Cortex of kidney (tissue), 1 donor: ENCODE measurements at regions not wholly inside any gene's neighbourhood (a gene's known extent, or its start where the extent isn't known, plus 50 kb on each side); places are given as distances from the start of the nearest gene placed in this dataset.
"Not testable (repeated sequence)": the region's sequence is repeated elsewhere in the genome, so short reads cannot be mapped to it uniquely, and the experiment has no call there.

ENCODE experiments used
- DNase-seq: peaks from one replicate; lab custom pipeline; 2025; lab: John Stamatoyannopoulos, UW

DNA sequence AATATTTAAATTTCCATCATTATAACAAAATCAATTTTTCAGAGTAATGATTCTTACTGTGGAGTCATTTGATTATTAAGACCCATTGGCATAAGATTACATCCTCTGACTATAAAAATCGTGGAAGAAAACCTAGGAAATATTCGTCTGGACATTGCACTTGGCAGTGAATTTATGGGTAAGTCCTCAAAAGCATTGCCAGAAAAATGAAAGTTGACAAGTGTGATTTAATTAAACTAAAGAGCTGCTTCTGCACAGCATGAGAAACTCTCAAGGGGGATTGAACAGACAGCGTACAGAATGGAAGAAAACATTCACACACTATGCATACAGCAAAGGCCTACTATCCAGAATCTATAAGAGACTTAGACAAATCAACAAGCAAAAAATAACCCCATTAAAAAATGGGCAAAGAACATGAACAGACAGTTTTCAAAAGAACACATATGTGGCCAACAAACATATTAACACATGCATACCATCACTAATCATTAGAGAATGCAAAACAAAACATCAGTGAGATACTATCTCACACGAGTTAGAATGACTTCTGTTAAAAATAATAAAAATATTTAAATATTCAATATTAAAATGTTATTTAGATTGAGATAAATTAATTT lies 111.4 kb downstream of the CCDC74A start:
- DNase-seq = not testable (repeated sequence)

DNA sequence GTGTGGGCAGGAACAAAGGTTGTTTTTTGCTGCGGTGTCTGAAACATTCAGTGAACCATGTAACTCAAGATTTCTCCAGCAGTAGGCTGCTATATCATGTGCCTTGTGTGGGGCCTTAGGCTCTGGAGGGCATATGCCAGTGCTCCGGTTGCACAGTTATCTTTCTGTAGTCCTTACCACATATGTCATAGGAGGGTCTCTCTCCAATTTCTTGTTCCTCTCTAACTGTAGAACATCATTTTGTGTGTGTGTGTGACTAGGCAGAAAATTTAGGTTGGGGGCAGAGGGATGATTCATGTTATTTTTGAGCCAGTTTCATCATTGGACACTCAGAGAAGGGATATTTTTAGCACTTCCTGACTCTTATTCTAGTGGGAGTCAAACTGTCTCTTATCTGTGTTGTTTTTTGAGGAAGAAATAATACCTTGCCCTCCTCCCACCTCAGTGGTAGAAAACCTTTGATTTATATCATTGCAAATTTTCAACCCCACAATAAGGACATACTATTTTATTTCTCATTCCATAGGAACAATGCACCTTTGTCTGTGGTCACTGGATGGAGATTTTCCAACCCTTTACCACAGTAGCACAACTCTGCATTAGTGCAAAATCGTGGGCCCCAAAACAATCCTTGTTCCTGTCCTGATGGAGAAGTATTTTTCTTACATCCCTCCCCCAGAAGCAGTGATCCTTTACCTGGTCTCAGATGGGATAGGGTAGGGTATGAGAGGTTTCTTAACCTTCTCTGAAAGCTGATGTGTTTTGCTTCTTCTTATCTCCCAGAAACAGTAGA lies 113.9 kb downstream of the CCDC74A start:
- DNase-seq = no peak

DNA sequence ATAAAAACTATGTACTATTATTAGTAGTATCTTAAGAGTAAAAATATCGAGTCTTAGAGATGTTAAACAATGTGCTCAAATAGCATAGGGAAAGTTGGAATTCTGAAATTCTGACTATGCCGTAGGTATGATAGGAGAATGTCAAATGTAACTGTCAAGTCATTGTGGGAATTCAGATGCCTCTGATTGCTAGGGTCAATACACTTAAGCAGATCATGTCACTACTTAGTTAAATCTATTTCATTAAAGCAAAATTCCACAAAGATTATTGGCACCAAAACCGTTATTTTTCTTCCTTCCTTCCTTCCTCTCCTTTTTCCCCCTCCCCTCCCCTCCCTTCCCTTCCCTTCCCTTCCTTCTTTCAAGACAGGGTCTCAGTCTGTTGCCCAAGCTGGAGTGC lies 115.5 kb downstream of the CCDC74A start:
- DNase-seq = not testable (repeated sequence)

DNA sequence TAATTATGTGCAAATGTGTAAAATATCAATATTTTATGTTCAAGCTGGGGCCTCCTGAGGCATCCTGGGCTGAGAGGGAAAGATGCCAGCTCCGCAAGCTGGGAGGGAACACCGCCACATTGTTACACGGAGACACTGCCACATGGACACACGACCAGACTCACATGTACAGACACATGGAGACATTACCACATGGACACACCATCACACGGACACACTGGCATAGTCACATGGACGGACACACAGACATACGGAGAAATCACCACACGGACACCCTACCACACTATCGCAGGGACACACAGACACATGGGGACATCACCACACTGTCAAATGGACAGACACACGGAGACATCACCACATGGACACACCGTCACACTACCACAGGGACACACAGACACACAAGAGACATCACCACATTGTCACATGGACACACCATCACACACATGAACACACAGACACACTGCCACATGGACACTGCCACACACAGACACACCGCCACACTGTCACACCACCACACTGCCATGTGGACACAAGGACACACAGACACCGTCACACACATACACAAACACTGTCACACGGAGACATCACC lies 117.6 kb downstream of the CCDC74A start:
- no peak for DNase-seq

DNA sequence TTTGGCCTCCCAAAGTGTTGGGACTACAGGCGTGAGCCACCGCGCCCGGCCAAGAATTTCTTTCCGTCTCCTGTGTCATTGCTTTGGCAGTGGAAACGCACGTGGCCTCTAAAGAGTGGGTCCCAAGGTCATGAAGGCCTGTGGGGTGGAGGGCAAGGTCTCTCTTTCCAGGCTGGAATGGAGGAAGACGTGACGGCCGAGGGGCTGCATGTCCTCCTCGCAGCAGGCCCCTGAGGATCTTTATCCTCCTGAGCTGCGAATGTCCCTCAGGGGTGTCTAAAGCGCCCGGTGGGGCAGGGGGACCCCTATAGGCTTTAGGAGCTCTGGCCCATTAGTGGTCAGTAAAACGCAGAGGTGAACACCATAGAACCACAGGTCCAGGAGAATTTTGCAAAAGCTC lies 118.5 kb downstream of the CCDC74A start:
- not testable (repeated sequence) for DNase-seq

DNA sequence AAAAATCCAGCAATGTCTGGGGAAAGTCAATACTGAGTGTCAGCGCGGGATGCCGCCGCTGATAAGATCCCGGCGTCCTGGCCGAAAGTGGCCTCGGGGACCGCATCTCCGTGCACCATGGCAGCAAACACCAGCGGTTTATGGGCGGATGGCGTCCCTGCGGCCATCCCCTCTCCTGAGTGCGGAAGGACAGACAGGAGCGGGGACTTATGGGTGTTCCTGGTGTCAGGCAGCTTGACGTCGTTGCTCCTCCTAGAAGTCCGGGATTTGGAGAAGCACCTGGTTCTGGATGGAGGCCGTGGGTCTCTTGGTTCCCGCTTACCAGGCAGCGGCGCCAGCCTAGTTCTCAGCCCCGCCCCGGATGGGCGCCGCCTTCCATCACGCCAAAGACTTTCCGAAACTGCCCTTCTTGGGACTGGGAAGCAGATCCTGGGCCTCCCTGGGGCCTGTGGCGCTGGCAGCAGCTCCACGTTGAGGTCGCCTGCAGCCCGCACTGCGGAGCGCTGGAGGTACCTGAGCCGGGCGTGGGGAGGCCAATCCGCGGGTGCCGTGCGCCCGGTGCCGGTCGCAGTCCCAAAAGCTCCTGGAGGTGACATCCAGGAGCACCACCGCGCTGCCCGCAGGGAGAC lies 119.1 kb downstream of the CCDC74A start:
- no peak for DNase-seq

DNA sequence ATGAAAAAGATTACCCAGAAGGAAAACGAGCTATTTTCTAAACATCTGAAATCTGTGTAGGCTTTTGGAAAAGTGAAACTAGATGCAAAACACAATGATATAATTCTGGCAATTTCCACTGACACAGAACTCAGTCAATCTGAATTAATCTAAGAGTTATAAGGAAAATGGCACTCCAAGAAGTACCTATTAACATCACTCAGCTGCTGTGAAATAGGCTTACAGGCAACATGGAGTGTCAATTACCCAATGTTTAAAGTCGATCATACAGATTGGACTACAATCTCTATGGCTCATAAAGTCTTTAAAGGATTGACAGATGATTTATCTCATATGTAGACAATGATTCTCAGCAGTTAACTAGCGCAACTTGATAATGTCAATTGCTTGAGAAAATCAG lies 120.9 kb downstream of the CCDC74A start:
- DNase-seq = not testable (repeated sequence)

DNA sequence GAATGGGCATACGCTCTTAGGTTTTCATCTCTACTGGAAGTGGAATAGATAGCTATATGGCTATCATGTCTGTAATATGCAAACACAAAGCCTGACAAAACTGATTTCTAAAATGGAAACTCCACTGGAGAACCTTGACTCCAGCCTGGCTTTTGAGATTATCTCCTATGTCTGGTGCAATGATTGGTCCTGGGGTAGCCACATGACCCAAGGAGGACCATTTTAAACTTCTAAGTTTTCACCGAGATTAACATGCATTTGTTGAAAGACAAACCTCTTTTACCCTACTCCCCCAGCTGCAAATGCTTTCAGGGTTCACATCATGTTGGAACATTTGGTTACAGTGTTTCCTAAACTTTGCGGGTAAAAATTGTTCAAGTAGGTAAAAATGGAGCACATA lies 124.6 kb downstream of the CCDC74A start:
- DNase-seq = not testable (repeated sequence)

DNA sequence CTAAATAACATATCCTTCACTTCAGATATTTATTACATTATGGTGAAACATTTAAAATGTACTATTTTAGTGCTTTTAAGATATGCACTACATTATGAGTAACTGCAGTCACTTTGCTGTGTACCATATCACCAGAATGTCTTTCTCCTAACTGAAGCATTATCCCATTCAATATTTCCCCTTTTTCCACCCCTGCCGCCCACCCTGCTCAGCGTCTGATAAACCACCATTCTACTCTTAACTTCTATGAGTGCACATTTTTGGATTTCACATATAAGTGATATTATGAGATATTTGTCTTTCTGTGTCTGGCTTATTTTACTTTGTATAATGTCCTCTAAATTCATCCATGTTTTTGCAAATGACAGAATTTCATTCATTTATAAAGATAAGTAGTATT lies 126.4 kb downstream of the CCDC74A start:
- not testable (repeated sequence) for DNase-seq

DNA sequence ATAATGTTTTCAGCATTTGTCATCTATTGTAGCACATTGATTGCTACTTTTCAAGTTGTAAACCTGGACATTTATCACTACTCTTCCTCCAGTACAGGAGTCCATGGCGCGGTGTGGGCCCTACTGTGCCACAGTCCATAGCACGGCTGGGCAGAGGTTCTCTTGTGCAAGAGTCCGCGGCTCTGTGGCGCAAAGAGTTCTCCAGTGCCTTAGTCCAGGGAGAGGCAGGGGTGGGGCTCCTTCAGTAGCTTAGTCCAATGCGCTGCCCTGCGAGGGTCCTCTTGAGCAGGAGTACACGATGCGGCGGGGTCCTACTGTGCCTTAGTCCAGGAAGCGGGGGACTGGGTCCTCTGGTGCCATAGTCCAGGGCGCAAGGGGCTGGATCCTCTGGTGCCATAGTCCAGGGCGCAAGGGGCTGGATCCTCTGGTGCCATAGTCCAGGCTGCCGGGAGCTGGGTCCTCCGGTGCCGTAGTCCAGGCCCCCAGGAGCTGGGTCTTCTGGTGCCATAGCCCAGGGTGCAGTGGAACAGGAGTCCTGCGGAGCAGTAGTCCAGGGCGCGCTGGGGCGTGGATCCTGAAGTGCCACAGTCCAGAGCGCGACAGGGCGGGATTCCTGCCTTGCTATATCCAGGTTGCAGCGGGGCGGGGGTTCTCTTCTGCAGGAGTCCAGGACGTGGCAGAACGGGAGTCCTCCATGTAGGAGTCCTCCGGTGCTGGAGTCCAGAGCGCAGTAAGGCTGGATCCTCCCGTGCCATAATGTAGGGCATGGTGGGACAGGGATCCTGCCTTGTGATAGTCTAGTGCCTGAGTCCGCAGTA lies 129.3 kb downstream of the CCDC74A start:
- DNase-seq = no peak

DNA sequence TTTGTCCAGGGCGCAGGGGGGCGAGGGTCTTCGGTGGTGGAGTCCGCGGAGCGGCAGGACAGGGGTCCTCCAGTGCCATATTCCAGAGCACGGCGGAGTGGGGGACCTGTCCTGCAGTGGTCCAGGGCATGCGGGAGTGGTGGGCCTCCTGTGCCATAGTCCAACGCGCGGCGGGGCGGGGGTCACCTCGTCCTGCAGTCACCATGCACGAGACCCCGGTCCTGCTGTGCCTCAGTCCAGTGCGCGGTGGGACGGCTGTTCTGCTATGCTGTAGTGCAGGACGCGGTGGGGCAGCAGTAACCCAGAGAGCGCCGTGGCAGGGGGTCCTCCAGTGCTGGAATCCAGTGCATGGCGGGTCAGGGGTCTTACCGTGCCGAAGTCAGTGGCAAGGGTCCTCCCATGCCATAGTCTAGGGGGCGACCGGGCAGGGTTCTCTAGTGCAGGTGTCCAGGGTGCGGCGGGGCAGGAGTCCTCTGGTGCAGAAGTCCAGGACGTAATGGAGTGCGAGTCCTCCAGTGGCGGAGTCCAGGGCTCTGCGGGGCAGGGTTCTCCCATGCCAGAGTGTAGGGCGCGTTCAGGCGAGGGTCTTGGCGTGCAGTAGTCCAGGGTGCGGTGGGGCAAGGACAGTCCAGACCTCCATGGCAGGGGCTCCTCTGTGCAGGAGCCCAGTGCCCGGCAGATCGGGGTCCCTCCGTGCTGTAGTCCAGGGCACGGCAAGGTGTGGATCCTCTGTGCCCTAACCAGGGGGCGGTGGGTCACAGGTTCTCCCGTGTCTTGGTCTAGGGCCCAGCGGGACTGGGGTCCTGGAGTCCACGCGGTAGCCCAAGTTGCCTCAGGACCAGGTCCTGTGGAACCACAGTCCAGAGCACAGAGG lies 130.4 kb downstream of the CCDC74A start:
- no peak for DNase-seq

DNA sequence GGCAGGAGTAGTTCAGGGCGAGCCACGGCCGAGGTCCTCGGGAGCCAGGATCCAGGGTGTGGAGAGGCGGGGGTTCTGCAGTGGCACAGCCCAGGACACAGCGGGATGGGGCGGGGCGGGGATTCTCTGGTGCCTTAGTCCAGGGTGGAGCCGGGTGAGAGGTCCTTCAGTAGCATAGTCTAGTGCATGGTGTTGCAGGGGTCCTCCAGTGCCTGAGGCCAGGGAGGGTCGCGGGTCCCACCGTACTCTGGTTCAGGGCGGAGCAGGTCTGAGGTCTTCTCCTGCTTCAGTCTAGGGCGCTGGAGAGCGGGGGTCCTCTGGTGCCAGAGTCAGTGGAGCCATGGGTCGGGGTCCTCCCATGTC lies 131.1 kb downstream of the CCDC74A start:
- DNase-seq = no peak

DNA sequence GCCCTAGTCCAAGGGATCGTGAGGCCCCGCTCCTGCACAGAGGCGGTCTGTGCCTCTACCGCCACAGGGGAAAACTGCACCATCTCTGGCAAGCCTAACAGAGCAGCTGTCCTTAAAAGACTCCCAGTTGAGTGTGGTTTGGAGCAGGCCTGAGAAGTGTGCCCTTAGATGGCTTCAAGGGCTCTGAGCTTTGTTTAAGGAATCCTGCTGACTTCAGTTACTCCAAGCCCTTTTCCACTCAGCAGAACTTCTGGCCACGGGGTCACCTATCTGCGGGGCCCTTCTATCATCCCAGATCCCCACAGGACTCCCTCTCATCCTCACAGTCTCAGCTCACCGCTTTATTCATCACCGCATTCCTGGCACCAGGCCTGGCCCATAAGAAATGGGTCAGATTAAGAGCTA lies 131.5 kb downstream of the CCDC74A start:
- DNase-seq = no peak

DNA sequence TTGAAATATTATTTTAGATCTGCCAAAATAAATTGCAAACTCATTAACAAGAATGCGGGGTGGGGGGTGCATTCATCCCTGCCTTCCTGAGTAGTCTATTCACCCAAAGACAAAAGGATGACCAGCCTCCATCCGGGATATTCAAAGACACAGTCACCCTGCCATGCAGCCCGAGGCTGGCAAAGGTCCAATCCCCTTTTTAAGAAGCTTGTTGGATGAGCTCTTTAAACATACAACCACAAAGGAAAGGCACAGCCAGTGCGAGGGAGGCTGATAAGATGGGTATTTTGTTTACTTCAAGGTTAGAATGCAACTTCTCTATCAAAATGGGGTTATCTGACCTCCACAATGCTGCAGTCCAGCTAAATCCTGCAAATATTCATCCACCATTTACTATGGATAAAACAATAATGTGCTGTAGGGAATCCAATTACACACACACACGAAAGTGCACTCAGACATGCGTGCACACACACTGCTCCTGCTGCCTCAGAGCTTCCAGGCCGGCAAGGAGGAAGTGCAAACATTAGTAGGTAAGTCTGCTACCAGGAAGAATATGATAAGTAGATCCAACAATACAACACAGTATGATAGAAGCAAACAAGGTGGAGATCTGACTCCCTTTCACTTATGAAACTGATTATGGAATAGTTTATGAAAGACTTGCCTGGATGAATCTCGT lies 133.6 kb downstream of the CCDC74A start:
- not testable (repeated sequence) for DNase-seq

DNA sequence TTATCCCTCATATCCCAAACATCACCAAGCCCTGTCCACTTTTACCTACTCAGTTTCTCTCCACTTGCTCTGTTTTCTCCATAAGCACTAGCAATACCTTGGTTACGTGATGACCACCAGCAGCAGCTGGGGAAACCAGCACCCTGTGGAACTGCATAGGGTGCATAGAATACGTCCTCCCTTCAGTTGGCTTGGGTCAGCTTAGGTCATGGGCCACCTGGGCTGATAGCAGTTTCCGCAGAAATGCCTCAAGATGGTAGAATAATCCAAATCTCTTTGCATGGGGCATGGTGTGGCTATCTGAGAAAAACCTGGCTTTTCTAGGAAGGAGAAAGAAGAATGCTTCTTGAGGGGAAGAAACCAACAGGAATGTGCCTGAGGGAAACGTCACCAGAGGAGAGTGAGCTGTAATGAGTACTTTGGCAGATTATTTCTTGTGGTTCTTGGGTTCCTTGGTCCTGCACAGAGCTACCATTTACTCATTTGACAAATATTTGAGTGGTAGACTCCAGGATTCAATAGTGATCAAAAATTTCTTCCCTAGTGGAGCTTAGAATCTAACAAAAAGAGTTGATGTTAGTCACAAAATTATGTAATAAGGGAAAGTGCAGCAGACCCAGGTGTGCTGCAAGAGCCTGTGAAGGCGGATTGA lies 134.3 kb downstream of the CCDC74A start:
- not testable (repeated sequence) for DNase-seq

DNA sequence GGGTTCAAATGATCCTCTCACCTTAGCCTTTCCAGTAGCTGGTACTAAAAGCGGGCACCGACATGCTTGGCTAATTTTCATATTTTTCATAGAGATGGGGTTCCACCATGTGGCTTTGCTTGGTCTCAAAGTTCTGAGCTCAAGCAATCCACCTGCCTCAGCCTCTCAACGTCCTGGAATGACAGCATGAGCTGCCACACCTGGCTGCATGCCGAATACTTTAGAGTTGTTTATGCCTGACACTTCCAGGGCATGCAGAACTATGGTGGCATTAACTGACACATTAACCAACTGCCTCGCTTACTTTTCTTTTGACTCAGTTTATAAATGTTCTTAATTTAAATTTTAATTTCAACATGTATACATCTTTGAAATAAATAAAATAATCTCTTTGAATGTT lies 135.8 kb downstream of the CCDC74A start:
- not testable (repeated sequence) for DNase-seq

DNA sequence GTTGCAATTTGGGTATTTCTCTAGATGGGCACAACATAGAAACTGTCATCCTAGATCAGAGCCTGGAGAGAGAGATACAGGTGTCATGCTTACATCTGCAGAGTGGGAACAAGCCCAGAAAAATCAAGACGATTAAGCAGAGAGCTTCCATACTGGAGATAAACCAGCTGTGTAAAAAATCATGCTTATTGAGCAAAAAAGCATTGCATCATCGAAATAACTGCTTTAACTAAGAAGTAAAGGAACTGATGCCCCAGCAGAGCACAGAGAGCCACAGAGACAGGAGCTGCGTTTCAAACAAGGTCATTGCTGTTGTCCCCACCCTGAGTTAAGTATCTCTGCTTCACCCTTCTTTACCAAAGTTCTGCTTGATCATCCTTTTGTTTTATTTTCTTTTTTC lies 138.0 kb downstream of the CCDC74A start:
- DNase-seq = not testable (repeated sequence)

DNA sequence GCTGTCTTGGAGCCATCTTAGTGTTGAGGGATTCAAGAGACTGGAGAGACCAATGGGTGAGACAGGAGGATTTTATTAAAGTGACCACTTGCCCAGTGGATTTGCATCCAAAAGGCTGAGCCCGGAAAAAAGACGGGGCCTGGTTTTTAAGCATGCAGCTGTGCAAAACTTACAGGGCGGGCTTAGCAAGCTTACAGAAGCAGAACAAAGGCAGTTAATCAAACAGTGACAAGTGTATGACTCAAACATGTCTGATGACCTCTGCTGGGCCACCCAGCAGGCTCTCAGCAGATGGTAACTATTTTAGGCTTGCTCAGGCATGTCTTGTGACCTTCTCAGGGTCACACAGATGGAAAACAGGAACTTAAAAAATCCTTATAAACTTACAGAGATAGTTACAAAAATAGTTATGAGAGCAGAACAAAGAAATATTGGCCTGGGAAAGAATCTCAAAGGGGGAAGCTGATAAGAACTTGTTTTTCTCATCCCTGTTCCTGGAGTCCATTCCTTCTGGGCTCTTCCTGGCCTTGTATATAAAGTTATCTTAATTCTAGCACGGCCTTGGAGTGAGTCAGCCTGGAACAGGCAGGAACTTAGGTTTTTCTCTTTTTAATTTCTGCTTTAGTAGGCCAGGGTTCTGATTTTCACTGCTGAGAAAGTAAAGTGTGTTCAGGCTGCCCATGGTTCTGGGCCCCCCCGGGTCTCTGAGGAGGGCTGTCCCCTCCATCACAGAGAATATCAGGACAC lies 141.3 kb downstream of the CCDC74A start:
- not testable (repeated sequence) for DNase-seq

DNA sequence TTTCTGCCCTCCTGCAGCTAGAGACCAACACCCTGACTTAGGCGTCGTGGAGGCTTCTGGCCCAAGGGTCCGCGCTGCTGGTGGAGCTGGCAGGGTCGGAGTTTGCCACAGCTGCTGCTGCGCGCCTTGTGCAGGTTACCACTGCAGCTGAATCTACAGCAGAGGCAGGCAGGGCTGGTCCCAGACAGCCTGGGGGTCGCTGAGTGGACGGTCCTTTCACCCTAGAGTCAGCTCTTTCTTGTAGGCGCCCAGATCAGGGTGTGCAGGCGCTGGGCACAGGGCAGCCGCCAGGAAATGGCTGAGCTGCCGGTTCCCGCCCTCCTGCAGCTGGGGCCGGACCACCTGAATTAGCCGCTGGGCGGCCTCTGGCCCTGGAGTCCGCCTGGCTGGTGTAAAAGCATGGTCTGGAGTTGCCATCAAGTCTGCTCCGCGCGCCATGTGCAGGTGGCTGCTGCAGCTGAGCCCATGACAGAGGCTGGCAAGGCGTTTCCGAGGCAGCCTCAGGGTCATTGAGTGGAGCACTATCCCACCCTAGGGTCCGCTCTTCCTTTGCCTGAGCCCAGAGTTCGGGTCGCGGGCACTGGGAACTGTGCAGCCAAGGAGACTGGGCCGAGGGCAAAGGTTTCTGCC lies 144.3 kb downstream of the CCDC74A start:
- DNase-seq = not testable (repeated sequence)
